Naive thymus-derived CD8-positive, alpha-beta T cell (primary cell): ENCODE measurements at regions not wholly inside any gene's neighbourhood (a gene's known extent, or its start where the extent isn't known, plus 50 kb on each side); places are given as distances from the start of the nearest gene placed in this dataset.
A peak's percentile ranks its signal among the peaks of the same experiment; 100 is the strongest.
"Not testable (repeated sequence)": the region's sequence is repeated elsewhere in the genome, so short reads cannot be mapped to it uniquely, and the experiment has no call there.

ENCODE experiments used
- ATAC-seq, 2 donors: fragments of 150-1000 bp; cut with Tn5 transposase in 1 of 2; sonication (Bioruptor Pico), chemical (Tn5 transposase) in 1 of 2; 1 replicate in 1 of 2; 2 replicates in 1 of 2; pipeline ENCODE4 v1.10.0; 2021; ENCODE audit warnings: mild to moderate bottlenecking in 2 of 2, moderate library complexity in 2 of 2
- POLR2A ChIA-PET: fragments of 350-600 bp; sonication (Branson Sonifier 250); formaldehyde crosslinking; loops from one replicate; lab custom pipeline; 2021; ENCODE audit warnings: antibody characterized with exemption; lab: Charles Lee
- DNase-seq, 10 donors: peaks; one replicate each; pipeline versions ENCODE4 v3.0.0 to v3.0.0-alpha.2; 2020 to 2022
- H3K27ac Mint-ChIP-seq, 10 donors: one replicate each; pipeline ENCODE4 v1.8.0; 2020 to 2022; ENCODE audit warnings: mild to moderate bottlenecking in 10 of 10, mixed read lengths in 10 of 10, moderate library complexity in 4 of 10, inconsistent platforms in 1 of 10
- H3K27me3 Mint-ChIP-seq, 5 donors: one replicate each; pipeline ENCODE4 v1.8.0; 2021 to 2022; ENCODE audit warnings: mixed read lengths in 5 of 5
- H3K36me3 Mint-ChIP-seq, 3 donors: one replicate each; pipeline ENCODE4 v1.8.0; 2020 to 2022; ENCODE audit warnings: mixed read lengths in 3 of 3, mild to moderate bottlenecking in 2 of 3, inconsistent platforms in 1 of 3
- H3K4me1 Mint-ChIP-seq, 4 donors: one replicate each; pipeline ENCODE4 v1.8.0; 2021 to 2022; ENCODE audit warnings: mixed read lengths in 4 of 4
- H3K4me3 Mint-ChIP-seq, 10 donors: one replicate each; pipeline ENCODE4 v1.8.0; 2020 to 2022; ENCODE audit warnings: mild to moderate bottlenecking in 10 of 10, mixed read lengths in 10 of 10, moderate library complexity in 6 of 10, inconsistent platforms in 1 of 10
- H3K9me3 Mint-ChIP-seq, 9 donors: one replicate each; pipeline ENCODE4 v1.8.0; 2020 to 2022; ENCODE audit warnings: mixed read lengths in 9 of 9, mild to moderate bottlenecking in 3 of 9, inconsistent platforms in 1 of 9, moderate library complexity in 1 of 9

DNA sequence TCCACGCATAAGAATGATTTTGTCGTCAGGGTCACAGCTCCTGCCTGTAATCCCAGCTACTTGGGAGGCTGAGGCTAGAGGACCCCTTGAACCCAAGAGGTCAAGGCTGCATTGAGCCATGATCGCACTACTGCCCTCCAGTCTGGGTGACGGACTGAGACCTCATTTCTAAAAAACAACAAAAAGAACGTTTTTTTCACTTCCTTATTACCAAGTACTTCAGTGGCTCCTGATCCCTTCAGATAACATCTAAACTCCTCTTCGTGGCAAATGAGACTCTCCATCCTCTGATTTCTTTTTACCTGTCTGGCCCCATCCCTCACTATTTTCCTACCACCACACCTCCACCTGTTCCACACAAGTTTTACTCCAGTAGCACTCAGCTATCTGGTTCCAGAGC lies 105.4 kb upstream of the TLK1 start:
- H3K36me3 Mint-ChIP-seq, result no peaks in the 10 kb centered on the region
- no peak overlapping the region for H3K4me3 Mint-ChIP-seq
- POLR2A ChIA-PET, result no interaction called here
- H3K9me3 Mint-ChIP-seq, result no peaks in the 10 kb centered on the region
- no peaks in the 10 kb centered on the region for H3K27me3 Mint-ChIP-seq
- no peak for ATAC-seq
- H3K27ac Mint-ChIP-seq, result no peak overlapping the region
- no peak for DNase-seq
- H3K4me1 Mint-ChIP-seq, result peaks cover 0 to 6% (median under 1%) of the 10 kb centered on the region in 4 donors

DNA sequence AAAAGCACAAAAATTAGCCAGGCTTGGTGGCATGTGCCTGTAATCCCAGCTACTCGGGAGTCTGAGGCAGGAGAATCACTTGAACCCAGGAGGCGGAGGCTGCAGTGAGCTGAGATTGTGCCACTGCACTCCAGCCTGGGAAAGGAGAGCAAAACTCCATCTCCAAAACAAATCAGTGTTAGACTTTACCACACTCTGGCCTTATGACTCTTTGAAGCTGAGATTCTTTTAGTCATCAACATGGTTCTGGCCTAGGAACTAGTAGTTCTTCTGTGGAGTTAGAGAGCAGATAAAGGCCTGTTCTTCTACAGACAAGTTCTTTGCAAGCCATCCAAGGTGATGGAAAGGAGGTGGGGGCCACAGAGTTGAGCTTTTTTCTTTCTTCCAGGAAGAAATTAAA lies 100.8 kb upstream of the TLK1 start:
- H3K4me3 Mint-ChIP-seq, H3K9me3 Mint-ChIP-seq, H3K27me3 Mint-ChIP-seq, ATAC-seq, DNase-seq, H3K36me3 Mint-ChIP-seq: not testable (repeated sequence)
- POLR2A ChIA-PET, result interaction anchor here (1.2 kb wide), 1 partner anchor 13 kb away, joined by 3 read pairs; no protein-coding TSS in a partner anchor
- peak overlapping the region in 2 of 10 donors; percentile 16 to 37 for H3K27ac Mint-ChIP-seq
- H3K4me1 Mint-ChIP-seq, result peaks cover 6 to 19% (median 14%) of the 10 kb centered on the region in 4 donors

DNA sequence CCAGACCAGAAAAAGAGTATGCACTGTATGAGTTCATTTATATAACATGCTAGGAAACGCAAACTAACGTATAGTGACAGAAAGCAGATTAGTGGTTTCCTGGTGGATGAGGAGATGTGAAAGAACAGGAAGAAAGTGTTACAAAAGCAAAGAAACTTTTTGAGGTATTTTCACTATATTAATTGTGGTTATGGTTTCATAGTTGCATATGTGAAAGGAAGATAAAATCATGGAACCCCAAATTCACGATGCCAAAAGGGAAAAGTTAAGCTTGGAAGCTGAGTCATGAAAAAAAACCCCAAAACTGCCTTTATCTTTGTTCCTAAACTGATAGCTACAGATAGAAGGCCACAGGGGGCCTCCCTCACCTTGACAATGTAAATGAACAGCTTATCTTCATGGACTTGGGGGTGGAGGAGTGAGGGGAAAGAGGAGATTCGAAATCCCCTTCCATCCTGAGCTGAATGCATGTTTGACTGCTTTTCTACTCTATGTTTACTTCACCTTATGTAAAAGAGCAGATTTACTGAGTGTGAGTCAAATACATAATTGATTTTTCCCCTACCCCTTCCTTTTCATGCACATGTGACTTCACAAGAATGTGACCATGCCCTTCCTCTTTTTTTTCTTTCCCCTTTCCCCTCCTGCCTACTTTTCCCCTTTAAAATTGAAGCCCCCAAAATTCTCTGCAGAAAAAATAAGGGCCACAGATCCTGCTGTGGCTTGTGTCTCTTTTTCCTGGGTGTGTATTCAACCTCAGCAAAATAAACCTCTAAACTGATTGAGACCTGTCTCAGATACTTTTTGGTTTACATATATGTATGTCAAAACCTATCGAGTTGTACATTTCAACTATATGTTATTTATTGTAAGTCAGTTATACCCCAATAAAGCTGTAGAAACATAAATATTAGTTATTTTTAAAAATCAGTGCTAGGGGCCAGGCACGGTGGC lies 100.1 kb upstream of the TLK1 start:
- Mint-ChIP-seq H3K36me3 (no peaks in the 10 kb centered on the region), H3K27ac (peak overlapping the region in 4 of 10 donors; percentile 20 to 55 (median 40)), H3K4me1 (peaks cover 6 to 19% (median 14%) of the 10 kb centered on the region in 4 donors), H3K27me3 (no peaks in the 10 kb centered on the region), H3K4me3 (peak overlapping the region in 5 of 10 donors; percentile 0 to 13 (median 8)), H3K9me3 (no peaks in the 10 kb centered on the region)
- DNase-seq (peak in 2 of 10 donors; percentile 5 to 7), ATAC-seq (peak in 1 of 2 donors; percentile 25)
- POLR2A ChIA-PET, result interaction anchor here (1.2 kb wide), 1 partner anchor 12 kb away, joined by 3 read pairs; no protein-coding TSS in a partner anchor

DNA sequence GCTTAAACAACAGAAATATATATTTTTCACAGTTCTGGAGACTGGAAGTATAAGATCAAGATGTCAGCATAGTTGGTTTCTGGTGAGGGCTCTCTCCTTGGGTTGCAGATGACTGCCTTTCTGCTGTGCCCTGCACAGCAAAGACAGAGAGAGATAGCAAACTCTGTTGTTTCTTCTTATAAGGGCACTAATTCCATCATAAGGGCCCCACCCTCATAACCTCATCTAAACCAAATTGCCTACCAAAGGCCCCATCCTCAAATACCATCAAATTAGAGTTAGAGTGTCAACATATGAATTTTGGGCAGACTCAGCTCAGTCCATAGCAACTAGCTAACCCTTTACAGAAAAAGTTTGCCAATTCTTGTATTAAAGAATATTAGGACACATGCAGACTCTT lies 94.0 kb upstream of the TLK1 start:
- Mint-ChIP-seq H3K4me1 (peaks cover 3 to 6% (median 5%) of the 10 kb centered on the region in 4 donors), H3K9me3 (no peaks in the 10 kb centered on the region), H3K4me3 (no peak overlapping the region), H3K27me3 (no peaks in the 10 kb centered on the region), H3K27ac (no peak overlapping the region), H3K36me3 (no peaks in the 10 kb centered on the region)
- POLR2A ChIA-PET, result no interaction called here
- no peak for DNase-seq
- no peak for ATAC-seq

DNA sequence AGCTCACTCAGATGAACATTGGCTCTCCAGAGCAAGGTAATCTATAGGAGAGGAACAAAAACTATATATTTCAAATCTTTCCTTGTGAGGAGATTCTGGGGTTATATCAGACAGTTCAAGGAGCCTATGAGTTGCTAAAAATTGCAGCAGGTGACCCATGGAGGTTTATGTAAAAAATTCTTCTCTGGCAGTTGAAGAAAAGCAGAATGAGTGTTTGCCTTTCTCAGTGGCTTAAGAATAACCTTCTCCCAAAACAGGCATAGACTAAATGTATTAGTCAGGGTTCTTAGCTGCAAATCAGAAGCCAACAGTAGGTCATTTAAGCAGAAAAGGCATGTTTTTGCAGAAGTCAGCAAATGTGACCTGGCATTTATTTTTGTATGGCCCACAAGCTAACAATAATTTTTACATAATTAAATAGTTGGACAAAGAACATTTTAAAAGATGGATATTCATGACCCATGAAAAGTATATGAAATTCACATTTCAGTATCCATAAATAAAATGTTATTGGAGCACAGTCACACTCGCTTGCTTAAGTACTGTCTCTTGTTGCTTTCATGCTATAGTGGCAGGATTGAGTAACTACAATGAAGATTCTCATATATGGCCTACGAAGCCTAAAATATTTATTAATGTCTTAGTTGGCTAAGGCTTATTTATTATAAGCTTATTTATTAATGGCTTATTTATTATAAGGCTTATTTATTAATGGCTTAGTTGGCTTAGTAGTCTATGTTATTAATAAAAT lies 93.4 kb upstream of the TLK1 start:
- POLR2A ChIA-PET, result no interaction called here
- Mint-ChIP-seq H3K27me3 (no peaks in the 10 kb centered on the region), H3K4me1 (peaks cover 6 to 12% (median 10%) of the 10 kb centered on the region in 4 donors), H3K36me3 (no peaks in the 10 kb centered on the region), H3K4me3 (no peak overlapping the region), H3K27ac (peak overlapping the region in 1 of 10 donors; percentile 60), H3K9me3 (no peaks in the 10 kb centered on the region)
- no peak for ATAC-seq
- DNase-seq, result no peak

DNA sequence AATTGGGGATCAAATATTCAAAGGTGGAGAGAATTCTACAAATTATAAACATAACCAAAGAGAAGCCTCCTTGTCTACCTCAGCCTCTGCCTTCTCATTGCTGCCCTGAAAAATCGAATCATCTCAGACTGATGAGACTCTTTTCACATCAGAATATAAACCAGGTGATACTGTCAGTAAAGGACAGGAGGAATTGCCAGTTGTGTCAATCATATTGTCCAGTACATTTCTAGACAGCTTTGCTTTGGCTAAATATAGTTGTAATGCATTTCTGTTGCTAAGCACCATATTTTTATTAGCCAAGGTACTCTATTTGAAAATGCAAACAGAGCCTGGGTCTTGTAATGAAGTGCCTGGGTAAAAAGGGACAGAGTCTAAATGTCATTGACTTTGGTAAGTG lies 92.6 kb upstream of the TLK1 start:
- ATAC-seq, result no peak
- POLR2A ChIA-PET, result no interaction called here
- no peak for DNase-seq
- Mint-ChIP-seq H3K4me1 (peaks cover 12 to 20% (median 18%) of the 10 kb centered on the region in 4 donors), H3K9me3 (no peaks in the 10 kb centered on the region), H3K27ac (peak overlapping the region in 1 of 10 donors; percentile 38), H3K36me3 (no peaks in the 10 kb centered on the region), H3K4me3 (no peak overlapping the region), H3K27me3 (no peaks in the 10 kb centered on the region)

DNA sequence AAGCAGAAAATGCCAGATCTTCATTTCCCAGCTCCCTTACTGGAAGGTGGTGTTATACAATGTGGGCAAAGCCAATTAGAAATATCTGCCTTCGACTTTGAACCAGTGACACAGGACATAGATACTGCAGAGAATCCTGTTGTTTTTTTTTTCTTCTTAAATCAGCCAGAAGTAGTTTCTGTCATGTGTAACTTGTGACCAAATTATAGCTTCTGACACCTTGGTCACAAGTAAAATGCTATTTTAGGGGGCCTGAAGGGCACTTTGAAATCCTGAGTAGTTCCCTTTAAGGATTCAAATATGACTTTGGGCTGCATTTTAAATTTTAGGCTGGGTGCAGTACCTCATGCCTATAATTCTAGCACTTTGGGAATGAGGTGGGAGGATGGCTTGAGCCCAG lies 89.0 kb upstream of the TLK1 start:
- Mint-ChIP-seq H3K27me3 (no peaks in the 10 kb centered on the region), H3K4me1 (peaks cover 26 to 48% (median 38%) of the 10 kb centered on the region in 4 donors), H3K27ac (peak overlapping the region in 4 of 10 donors; percentile 43 to 91 (median 72)), H3K9me3 (peaks cover 3 to 18% (median 8%) of the 10 kb centered on the region in 9 donors), H3K4me3 (no peak overlapping the region), H3K36me3 (peaks cover 0 to 8% (median 7%) of the 10 kb centered on the region in 3 donors)
- DNase-seq (no peak), ATAC-seq (no peak)
- POLR2A ChIA-PET, result no interaction called here

DNA sequence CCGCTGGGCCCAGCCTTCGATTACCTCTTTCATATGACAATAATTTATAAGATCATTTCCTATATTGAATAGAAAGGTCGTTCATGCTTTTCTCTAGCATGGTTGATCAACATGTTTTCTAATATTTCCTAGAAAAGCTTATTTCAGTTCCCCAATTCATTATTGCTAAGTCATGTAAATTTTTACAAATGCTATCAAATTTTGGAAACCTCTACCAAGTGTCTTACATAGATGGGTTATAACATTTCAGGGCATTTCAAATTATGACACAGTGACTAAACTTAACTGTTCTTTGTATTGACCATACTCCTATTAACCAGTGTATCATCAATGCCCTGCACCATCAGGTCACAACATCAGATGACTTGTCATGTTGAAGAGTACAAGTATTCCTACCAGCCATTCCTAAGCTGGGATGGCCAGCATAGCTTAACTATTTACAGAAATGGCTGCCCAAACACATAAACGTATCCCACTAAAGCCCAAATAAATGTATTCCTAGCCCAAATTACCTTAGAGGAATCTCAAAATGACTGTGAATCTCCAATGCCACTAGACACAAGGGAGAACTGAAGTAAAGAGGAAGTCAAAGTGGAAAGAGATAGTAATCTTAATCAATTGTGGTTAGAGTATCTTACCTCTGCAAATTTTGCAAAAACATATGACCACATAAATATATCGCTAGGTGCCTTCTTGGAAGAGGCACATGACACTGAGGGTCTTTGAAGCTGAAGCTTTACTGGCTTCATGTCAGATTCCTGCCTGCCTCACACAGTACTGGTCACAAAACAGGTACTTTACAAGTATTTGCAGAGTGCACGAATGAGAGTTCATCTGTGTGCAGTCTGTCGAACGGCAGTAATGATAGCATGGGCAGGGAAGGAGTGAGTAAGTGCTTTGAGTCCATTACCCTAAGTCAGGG lies 87.3 kb upstream of the TLK1 start:
- Mint-ChIP-seq H3K27ac (peak overlapping the region; percentile 11 to 93 (median 84)), H3K4me3 (peak overlapping the region; percentile 30 to 83 (median 60)), H3K27me3 (no peaks in the 10 kb centered on the region), H3K9me3 (peaks cover 4 to 18% (median 9%) of the 10 kb centered on the region in 9 donors), H3K36me3 (peaks cover 0 to 8% (median 7%) of the 10 kb centered on the region in 3 donors), H3K4me1 (peaks cover 29 to 48% (median 39%) of the 10 kb centered on the region in 4 donors)
- POLR2A ChIA-PET, result interaction anchor here (0.7 to 1.0 kb wide), 3 partner anchors 13 to 276 kb away, joined by 3 to 4 read pairs (median 3); no protein-coding TSS in a partner anchor
- ATAC-seq (peak; percentile 97 to 99), DNase-seq (peak in 8 of 10 donors; percentile 3 to 78 (median 38))

DNA sequence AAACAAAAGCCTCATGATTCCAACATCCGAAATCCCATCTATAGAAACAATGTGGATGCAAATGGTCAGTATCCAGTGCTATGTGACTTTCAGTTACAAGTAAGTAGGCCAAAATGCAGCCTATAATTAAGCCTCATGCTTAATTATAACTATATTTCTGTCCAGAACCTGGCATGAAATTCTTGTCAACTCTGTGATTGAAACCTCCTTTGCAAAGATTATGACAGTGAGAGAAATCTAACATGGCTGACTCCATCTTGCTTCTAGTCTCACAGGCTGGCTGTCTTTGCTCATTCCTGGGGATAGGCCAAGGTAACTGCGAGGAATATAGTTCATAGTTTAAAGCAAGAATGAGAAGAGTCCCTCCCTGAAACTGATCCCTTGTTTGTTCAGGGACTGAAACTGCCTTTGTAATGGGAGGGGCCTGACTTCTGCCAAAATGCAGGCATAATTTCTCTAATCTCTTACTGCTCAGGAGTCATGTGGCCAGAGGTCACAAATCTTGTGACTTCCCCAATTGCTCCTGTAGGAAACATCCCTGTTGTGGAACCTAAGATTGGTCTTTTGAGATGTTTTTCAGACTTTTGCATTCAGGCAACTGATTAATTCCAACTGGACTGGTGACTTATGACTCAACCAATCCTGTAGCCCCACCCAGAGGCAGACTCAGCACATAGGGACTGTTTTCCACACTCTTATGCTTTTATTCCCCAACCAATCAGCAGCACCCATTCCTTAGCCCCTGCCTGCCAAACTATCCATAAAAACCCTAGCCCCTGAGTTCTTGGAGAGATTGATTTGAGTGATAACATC lies 84.5 kb upstream of the TLK1 start:
- H3K4me3 Mint-ChIP-seq, result no peak overlapping the region
- peaks cover 29 to 48% (median 38%) of the 10 kb centered on the region in 4 donors for H3K4me1 Mint-ChIP-seq
- ATAC-seq (no peak), DNase-seq (no peak)
- H3K27ac Mint-ChIP-seq, result peak overlapping the region in 1 of 10 donors; percentile 63
- no peaks in the 10 kb centered on the region for H3K27me3 Mint-ChIP-seq
- H3K9me3 Mint-ChIP-seq, result peaks cover 4 to 18% (median 9%) of the 10 kb centered on the region in 9 donors
- POLR2A ChIA-PET, result no interaction called here
- H3K36me3 Mint-ChIP-seq, result peaks cover 0 to 8% (median 7%) of the 10 kb centered on the region in 3 donors

DNA sequence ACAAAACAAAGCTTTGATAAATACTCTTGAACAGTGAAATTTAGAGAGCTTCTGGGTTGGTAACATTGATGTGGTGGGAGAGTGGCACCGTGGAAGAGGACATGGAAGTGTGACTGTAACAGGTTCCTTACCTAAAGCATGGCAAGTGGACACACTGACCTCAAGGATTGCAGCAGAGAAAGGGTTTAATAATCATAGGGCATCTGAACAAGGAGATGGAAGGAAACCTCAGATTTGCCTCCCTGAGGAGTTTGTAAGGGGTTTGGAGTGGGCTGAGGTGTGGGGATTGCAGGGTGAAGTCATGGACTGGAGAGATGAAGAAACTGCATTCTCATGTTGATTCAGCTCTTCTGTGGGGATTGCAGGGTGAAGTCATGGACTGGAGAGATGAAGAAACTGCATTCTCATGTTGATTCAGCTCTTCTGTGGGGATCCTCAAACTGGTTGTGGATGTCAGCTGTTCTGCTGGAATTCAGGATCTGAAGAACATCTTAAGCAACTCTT lies 83.8 kb upstream of the TLK1 start:
- DNase-seq, result no peak
- Mint-ChIP-seq H3K4me1 (peaks cover 26 to 42% (median 32%) of the 10 kb centered on the region in 4 donors), H3K36me3 (peaks cover 0 to 8% (median 7%) of the 10 kb centered on the region in 3 donors), H3K27ac (peak overlapping the region in 1 of 10 donors; percentile 37), H3K4me3 (no peak overlapping the region), H3K9me3 (peaks cover 4 to 18% (median 9%) of the 10 kb centered on the region in 9 donors), H3K27me3 (no peaks in the 10 kb centered on the region)
- ATAC-seq, result no peak
- POLR2A ChIA-PET, result no interaction called here

DNA sequence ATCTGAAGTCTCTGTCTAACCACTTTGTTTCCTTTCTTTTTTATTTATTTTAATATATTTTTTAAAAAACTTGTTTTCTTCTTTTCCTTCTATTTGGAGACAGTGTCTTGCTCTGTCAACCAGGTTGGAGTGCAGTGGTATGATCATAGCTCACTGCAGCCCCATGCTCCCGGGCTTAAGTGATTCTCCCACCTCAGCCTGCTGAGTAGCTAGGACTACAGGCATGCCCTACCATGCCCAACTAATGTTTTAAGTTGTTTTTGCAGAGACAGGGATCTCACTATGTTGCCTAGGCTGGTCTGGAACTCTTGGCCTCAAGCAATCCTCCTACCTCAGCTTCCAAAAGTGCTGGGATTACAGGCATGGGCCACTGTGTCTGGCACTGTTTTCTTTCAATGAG lies 81.1 kb upstream of the TLK1 start:
- ATAC-seq (no peak), DNase-seq (no peak)
- Mint-ChIP-seq H3K27ac (peak overlapping the region in 1 of 10 donors; percentile 29), H3K36me3 (peaks cover 0 to 8% (median 7%) of the 10 kb centered on the region in 3 donors), H3K9me3 (peaks cover 4 to 17% (median 9%) of the 10 kb centered on the region in 9 donors), H3K4me3 (no peak overlapping the region), H3K27me3 (no peaks in the 10 kb centered on the region), H3K4me1 (peaks cover 14 to 22% (median 17%) of the 10 kb centered on the region in 4 donors)
- POLR2A ChIA-PET, result no interaction called here
